T-helper 1 cell treated with Interleukin-12 subunit alpha and Interleukin-12 subunit beta and Interleukin-4 antibody, amounts not matched to agents 30 ng/mL and 1 ng/mL, for 36 hours (primary cell): ENCODE measurements at regions not wholly inside any gene's neighbourhood (a gene's known extent, or its start where the extent isn't known, plus 50 kb on each side); places are given as distances from the start of the nearest gene placed in this dataset.

ENCODE experiments used
- intact Hi-C: fragments of 100-400 bp; cut with micrococcal nuclease; formaldehyde crosslinking; loops from one replicate; pipeline ENCODE4 v1.15.1; 2024

DNA sequence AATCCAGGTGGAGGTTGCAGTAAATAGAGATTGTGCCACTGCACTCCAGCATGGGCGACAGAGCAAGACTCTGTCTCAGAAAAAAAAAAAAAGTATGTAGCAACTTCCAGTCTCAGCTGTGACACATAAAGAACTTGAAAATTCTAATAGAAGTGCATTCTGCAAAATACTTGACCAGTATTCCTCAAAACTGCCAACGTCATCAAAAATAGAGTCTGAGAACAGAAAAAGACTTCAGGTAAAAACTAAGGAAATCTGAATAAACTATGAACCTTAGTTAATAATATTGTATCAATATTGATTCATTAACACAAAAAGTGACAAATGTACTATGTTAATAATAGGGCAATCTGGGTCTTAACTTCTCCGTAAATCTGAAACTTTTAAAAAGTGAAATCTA is 76.7 kb upstream of the WDR75 start:
- intact Hi-C loops = no loop called here

DNA sequence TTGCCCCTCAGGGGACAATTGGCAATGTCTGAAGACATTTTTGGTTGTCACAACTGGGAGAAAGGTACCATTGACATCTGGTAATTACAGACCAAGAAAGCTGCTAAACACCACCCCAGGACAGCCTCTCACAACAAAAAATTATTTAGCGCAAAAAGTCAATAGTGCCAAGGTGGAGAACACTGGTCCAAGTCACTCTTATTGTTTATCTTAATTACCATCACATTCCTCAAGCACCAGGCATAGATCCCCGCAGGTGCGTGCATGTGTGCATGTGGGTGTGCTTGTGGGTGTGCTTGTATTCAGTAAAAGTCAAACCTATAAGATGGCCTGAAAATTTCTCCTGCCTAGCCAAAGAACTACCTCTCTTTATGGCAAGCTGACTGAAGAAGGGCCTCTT is 74.9 kb upstream of the WDR75 start:
- intact Hi-C loops = no loop called here

DNA sequence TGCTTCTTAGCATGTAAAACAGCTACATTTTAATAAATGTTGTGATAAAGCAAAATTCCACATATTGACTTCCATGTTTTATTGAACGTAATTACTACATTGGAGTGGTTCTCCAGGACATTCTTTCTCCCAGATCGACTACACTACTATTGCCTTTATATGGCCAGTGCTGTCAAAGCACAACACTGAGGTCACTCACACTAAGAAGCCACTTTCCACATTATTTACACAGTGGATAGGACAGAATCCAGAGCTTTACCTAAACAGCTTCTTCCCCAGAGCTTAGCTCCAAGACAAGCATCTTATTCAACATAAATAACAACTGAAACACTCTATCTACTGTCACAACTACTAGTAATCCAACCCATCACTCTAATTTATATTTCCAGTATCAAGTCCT is 73.9 kb upstream of the WDR75 start:
- intact Hi-C loops = no loop called here

DNA sequence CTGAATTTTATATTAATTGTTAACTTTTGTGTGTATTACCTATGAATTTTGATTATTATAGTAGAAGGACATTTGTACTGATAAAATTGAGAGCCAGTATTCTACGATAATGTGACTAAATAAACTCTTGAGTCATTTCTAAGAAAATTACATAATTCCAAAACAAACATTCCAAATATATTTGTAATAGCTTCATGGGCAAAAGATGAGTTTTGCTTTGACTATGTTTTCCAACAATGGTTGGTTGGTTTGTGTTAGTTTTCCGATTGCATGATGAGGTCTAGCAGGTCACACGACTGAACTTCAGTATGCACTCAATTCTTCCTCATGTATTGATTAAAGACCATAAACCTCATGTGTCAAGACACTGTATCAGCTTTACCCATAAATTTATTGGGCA is 71.7 kb upstream of the WDR75 start:
- intact Hi-C loops = no loop called here

DNA sequence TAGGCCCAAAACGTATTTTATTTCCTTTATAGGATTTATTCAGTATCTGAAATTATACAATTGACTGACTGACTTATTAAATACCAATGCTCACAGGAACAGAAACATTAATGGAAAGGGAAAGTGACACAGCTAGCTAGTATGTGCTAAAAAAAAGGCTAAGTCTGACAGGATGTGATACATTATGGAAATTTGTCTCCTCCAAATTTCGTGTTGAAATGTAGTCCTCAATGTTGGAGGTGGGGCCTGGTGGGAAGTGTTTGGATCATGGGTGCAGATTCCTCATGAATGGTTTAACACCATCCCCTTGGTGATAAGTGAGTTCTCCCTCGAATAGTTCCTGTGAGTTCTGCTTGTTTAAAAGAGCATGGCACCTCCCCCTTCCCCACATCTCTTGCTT is 70.6 kb upstream of the WDR75 start:
- intact Hi-C loops = no loop called here

DNA sequence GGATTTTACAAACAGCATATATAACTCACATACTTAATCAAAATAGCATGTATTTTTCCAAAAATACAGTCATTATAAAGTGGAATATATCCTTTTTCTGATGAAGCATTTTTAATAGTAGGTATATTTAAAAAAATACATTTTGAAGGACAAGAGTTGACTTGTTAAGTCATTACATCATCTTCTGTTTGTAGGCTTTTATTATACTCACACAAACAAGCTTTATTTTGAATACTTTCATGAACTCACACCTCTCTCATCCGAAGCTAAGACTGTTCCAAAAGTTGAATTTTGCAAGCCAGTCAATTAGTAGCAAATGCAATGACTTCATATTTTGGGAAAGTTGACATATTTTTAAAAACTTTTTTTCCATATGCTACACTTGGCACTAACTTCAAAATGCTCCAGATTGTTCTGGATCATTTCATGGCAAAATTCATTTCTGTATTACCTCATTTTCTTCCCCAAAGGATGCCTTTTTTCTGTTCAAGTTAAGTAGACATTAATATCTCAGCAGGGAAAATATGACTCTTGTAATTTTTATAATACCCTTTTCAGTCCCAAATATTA is 68.5 kb upstream of the WDR75 start:
- intact Hi-C loops = no loop called here

DNA sequence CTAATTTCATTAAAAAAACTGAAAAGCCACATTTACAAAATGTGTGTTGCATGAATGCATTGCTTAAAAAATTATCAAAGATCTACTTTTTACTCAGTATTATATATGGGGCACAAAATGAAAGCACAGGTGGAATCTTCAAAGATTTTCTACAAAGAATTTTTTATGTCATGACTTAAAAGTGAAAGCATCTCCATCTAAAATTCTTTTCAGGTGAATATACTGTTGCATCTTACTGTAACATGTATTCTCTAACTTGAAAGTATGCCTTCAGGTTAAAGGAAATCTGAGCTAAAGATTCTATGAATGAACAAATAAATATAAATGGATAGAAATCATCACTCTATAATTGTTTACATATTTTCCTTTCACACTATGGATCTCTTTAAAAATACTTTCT is 66.8 kb upstream of the WDR75 start:
- intact Hi-C loops = no loop called here

DNA sequence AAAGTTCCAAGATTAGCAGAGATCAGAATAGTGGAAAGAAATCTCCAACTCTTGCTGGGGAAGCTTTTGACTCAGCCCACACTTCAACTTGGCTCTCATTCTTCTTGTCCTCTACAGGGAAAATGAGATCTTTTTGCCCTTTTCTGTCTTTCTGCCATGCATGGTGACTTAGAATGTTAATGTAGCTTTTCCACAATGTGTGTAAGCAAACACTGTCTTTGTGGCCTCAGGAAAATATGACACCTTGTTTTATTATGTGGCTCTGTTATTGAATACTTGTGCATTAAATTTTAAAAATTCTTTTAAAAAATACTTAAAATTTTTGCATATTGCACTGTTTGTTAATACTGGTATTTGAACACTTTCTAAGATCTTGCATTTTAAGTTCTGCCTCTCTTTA is 65.4 kb upstream of the WDR75 start:
- intact Hi-C loops = no loop called here

DNA sequence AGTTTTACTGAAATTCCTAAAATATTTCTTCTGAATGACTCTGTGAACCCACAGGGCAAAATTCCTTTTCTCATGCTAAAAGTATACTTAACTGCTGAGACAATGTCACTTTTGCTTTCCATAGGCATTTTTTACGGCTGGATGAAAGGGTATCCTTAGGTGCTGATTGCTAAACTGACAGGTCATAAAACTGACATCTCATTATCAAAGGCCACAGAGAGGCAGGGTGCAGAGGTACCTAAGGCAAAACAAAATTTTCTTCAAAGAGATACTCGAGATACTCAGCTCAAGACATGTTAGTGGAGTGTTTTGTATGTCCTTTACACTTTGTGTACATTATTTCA is 62.0 kb upstream of the WDR75 start:
- intact Hi-C loops = no loop called here

DNA sequence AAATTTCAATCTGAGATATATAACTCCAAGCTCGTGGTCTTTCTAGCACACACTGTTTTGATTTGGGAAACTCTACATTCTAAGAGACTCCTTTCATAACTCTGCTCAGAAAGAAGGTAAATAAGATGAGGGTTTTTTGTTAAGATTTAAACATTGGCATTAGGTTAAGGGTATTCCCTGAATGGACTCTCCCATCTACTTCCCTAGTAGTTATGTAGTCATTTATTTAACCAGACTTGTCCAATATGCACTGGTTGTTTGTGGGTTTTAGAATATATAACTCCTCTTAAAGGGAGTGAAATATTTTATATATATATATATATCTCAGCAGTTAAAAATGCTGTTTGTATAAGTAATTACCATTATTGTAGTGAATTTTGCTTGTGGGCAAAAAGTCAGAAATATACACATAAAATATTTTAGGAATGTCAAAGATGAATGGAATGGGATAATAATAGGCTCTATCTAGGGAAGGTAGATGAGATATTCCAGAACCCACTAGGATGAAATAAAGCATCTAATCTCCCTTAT is 61.5 kb upstream of the WDR75 start:
- intact Hi-C loops = no loop called here

DNA sequence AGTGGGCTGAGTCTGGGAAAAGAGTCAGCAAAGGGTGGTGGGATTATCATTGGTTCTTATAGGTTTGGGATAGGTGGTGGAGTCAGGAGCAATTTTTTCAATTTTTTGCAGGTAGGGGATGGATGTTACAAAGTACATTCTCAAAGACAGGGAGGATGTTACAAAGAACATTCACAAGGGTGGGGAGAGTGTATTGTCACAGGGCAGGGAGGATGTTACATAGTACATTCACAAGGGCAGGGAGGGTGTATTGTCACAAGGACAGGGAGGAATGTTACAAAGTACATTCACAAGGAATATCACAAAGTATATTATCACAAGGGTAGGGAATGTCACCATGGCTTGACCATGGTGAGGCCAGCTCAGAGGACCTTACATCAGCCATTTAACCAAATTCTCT is 58.6 kb upstream of the WDR75 start:
- intact Hi-C loops = no loop called here

DNA sequence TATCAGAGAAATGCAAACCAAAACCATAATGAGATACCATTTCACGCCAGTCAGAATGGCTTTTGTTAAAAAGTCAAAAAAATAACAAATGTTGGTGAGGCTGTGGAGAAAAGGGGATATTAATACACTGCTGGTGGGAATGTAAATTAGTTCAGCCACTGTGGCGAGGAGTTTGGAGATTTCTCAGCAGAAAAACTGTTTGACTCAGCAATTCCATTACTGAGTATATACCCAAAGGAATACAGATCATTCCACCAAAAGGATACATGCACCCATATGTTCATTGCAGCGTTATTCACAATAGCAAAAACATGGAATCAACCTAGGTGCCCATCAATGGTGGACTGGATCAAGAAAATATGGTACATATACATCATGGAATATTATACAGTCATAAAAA is 54.5 kb upstream of the WDR75 start:
- intact Hi-C loops = no loop called here

DNA sequence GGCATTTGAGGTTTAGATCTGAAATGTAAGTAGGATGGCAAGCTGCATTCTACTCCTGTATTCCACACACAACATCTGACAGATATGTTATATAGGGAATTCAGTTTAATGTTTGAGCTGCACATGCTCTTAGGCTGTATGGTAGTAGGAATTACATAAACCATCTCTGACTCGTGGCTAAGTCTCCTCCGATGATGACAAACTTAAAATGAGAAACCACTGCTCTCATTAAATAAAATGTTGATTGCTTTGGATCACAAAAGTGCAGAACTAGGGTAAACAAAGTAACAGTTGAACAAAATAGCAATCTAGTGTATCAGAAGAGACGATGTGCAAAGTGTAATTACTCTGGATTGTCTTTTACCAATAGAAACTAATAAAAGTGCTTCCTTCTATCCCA is 50.1 kb upstream of the WDR75 start:
- intact Hi-C loops = no loop called here
